ENCODE measurements at regions not wholly inside any gene's neighbourhood (a gene's known extent, or its start where the extent isn't known, plus 50 kb on each side); places are given as distances from the start of the nearest gene placed in this dataset.

- TF ChIP-seq CEBPB (IDR thresholded peaks at IDR 0.05) (no peak), YY1 (IDR thresholded peaks at IDR 0.05; ENCODE audit: low read depth) (no peak), FOXM1 (IDR thresholded peaks at IDR 0.05; ENCODE audit: borderline replicate concordance, low read depth) (no peak), TCF12 (IDR thresholded peaks at IDR 0.05; ENCODE audit: low read depth) (no peak), EP300 (IDR thresholded peaks at IDR 0.05; ENCODE audit: borderline replicate concordance) (no peak), TAF1 (IDR thresholded peaks at IDR 0.05; ENCODE audit: low read depth) (no peak), RAD21 (IDR thresholded peaks at IDR 0.05; ENCODE audit: low read depth) (no peak), NFIC (IDR thresholded peaks at IDR 0.05) (no peak)
- TF ChIP-seq, protein P1, sequence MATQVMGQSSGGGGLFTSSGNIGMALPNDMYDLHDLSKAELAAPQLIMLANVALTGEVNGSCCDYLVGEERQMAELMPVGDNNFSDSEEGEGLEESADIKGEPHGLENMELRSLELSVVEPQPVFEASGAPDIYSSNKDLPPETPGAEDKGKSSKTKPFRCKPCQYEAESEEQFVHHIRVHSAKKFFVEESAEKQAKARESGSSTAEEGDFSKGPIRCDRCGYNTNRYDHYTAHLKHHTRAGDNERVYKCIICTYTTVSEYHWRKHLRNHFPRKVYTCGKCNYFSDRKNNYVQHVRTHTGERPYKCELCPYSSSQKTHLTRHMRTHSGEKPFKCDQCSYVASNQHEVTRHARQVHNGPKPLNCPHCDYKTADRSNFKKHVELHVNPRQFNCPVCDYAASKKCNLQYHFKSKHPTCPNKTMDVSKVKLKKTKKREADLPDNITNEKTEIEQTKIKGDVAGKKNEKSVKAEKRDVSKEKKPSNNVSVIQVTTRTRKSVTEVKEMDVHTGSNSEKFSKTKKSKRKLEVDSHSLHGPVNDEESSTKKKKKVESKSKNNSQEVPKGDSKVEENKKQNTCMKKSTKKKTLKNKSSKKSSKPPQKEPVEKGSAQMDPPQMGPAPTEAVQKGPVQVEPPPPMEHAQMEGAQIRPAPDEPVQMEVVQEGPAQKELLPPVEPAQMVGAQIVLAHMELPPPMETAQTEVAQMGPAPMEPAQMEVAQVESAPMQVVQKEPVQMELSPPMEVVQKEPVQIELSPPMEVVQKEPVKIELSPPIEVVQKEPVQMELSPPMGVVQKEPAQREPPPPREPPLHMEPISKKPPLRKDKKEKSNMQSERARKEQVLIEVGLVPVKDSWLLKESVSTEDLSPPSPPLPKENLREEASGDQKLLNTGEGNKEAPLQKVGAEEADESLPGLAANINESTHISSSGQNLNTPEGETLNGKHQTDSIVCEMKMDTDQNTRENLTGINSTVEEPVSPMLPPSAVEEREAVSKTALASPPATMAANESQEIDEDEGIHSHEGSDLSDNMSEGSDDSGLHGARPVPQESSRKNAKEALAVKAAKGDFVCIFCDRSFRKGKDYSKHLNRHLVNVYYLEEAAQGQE (IDR thresholded peaks at IDR 0.05; ENCODE audit: low read depth) = no peak
These were observed 228.5 kb downstream of the POLR1F start for GRCh38 chr7:19480383-19480782.

Data from Ishikawa (cell line).